ENCODE measurements at regions not wholly inside any gene's neighbourhood (a gene's known extent, or its start where the extent isn't known, plus 50 kb on each side); places are given as distances from the start of the nearest gene placed in this dataset.

DNA sequence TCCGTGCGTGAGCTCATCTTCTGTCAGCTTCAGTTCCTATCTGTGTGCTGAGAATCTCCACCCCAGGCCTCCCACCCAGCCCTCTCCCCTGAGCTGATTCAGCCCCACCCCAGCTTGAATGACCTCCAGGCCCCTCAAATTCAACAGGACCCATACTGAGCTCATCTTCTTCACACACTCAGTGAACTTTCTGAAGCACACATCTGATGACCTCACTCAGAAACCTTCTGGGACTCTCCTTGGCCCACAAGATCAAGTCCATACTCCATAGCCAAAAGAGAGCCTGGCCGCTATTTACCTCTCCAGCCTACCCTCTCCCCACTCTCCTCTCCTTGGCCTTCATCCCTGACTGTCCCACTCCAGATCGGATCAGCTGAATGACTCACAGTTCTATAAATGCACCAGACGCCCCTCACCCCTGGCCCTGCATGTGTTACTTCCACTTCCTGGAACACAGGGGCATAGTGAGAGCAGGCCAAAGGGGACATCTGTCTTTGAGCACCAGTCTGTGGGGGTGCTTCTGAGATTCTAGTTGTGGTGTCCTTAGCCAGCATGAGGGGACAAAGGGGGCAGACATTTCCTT, 62.5 kb downstream of the PJA1 start (continued):
- TF ChIP-seq ZBTB4 (CRISPR knock-in tag; IDR thresholded peaks at IDR 0.05) = no peak
- TF ChIP-seq MTA3 (IDR thresholded peaks at IDR 0.05; ENCODE audit: borderline replicate concordance, low read length) = no peak
- TF ChIP-seq BCL11A (IDR thresholded peaks at IDR 0.05; ENCODE audit: low read depth, low read length) = no peak

- in situ Hi-C loops (cut with MboI) = no loop called here
- ATAC-seq (no peak), FAIRE-seq (no peak), DNase-seq (ENCODE audit: low read depth, low spot score) (no peak)
- ChIA-PET POLR2A (no interaction called here), CTCF (interaction anchor here (1.3 kb wide), 1 partner anchor 8 kb away, joined by 5 read pairs; no protein-coding TSS in a partner anchor), SMC1A (ENCODE audit: uncharacterized antibody, unreplicated experiment) (no interaction called here), RAD21 (ENCODE audit: unreplicated experiment) (no interaction called here)
- no peak overlapping the region for H2AFZ ChIP-seq (ENCODE audit: control insufficient read depth, low read depth, low read length)
- no TSS peak for BruUV-seq (replicated peaks)
- TF ChIP-seq STAT3 (IDR thresholded peaks at IDR 0.05; ENCODE audit: low read depth, low read length) (no peak), CUX1 (IDR thresholded peaks at IDR 0.05; ENCODE audit: insufficient replicate concordance, low read depth, low read length) (no peak)
- H3K27ac ChIP-seq (ENCODE audit: control insufficient read depth, insufficient read depth) = no peak overlapping the region
- intact Hi-C loops (cut with micrococcal nuclease; ENCODE audit: unreplicated experiment) = no loop called here
- H3K27me3 ChIP-seq (replicated peaks in 1 of 2; ENCODE audit: control insufficient read depth in 2 of 2, insufficient read depth in 2 of 2, low read length in 1 of 2) = no peaks in the 10 kb centered on the region; a peak in 1 of 4 replicates
- no peaks in the 10 kb centered on the region for H3K79me2 ChIP-seq (ENCODE audit: control insufficient read depth, insufficient read depth, low read length)
- 47% methylated on average over 7 of the region's 7 CpGs for WGBS (ENCODE audit: insufficient coverage, insufficient replicate concordance, low lambda C conversion rate, missing lambda C conversion rate)
- no peaks in the 10 kb centered on the region for H4K20me1 ChIP-seq (ENCODE audit: control insufficient read depth, insufficient read depth)
- H3K4me2 ChIP-seq (ENCODE audit: control insufficient read depth, insufficient read depth) = no peak overlapping the region
- no peak overlapping the region for H3K9ac ChIP-seq (ENCODE audit: control insufficient read depth, insufficient read depth, low read length)
- H3K36me3 ChIP-seq (ENCODE audit: control insufficient read depth in 2 of 2, insufficient read depth in 2 of 2, low read length in 1 of 2) = no peaks in the 10 kb centered on the region
- no peaks in the 10 kb centered on the region for H3K4me1 ChIP-seq (ENCODE audit: control insufficient read depth, insufficient read depth, low read length)
- H3K9me3 ChIP-seq (replicated peaks; ENCODE audit: control insufficient read depth, insufficient read depth, low read length) = no peaks in the 10 kb centered on the region
- H3K4me3 ChIP-seq = no peak overlapping the region
These were observed 63.5 kb downstream of the PJA1 start for GRCh38 chrX:69101683-69102251.

Data from GM12878 (cell line).